ENCODE measurements at regions not wholly inside any gene's neighbourhood (a gene's known extent, or its start where the extent isn't known, plus 50 kb on each side); places are given as distances from the start of the nearest gene placed in this dataset.

GRCh38 chr1:51025374-51025773, 55.3 kb downstream of the CDKN2C start:
- DNase-seq (ENCODE audit: low spot score), result no peak

DNA sequence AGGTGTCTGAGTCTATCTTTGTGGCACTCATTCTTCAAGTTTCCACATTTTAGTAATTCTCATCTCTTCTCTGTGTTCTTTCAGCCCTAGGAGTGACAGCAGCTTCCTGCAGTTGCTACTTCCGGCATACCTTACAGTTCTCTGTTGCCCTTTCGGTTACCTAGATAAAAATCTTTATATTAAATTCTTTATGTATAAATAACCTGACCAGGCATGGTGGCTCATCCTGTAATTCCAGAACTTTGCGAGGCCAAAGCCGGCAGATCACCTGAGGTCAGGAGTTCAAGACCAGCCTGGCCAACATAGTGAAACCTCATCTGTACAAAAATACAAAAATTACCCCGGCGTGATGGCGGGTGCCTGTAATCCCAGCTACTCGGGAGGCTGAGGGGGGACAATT, 62.9 kb downstream of the CDKN2C start:
- no peak for DNase-seq (ENCODE audit: low spot score)

- DNase-seq (ENCODE audit: low spot score), result no peak
Measured at GRCh38 chr1:51044199-51044598, 57.8 kb upstream of the C1orf185 start.

- peak; percentile 21 for DNase-seq (ENCODE audit: low spot score)
Measured at GRCh38 chr1:51044834-51045233, 57.2 kb upstream of the C1orf185 start.

- no peak for DNase-seq (ENCODE audit: low spot score)
Measured at GRCh38 chr1:51048021-51048420, 54.0 kb upstream of the C1orf185 start.

DNA sequence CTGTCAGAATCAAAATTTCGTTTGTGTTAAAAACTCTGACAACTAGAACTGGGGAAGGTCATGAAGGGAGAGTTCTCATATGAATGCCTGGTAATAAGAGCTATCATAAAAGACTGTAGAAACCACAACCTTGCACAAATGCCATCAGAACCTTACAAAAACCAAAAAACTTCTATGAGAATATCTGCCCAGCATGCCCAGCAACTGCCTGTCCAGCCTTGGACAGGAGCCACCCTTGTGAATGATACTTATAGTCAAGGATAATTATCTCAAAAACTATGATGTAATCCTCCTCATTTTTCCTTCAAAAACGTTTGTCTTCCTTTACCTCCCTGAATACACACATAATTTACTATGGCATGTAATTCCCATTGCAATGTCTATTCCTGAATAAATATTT, 53.4 kb upstream of the C1orf185 start:
- DNase-seq (ENCODE audit: low spot score), result no peak
